HCT116 (cell line): ENCODE measurements at regions not wholly inside any gene's neighbourhood (a gene's known extent, or its start where the extent isn't known, plus 50 kb on each side); places are given as distances from the start of the nearest gene placed in this dataset.

ENCODE experiments used
- ATAC-seq: fragments of 200-7000 bp; cut with Tn5 transposase; 2 replicates; pipeline ENCODE4 v1.9.1; 2020; ENCODE audit warnings: mild to moderate bottlenecking, moderate library complexity
- BruUV-seq: library from RNA; stranded (reverse); fragments of 400-500 nt; replicated peaks from 2 replicates; lab custom pipeline; 2021; lab: Mats Ljungman, UMichigan
- CTCF ChIA-PET: fragments of 300-600 bp; sonication (Branson Sonifier 250); formaldehyde crosslinking; loops from one replicate; lab custom pipeline; 2021; ENCODE audit warnings: antibody characterized with exemption; lab: Charles Lee
- POLR2A ChIA-PET: fragments of 300-600, 350-600 bp; sonication (Branson Sonifier 250); formaldehyde crosslinking; loops from one replicate; lab custom pipeline; 2021; ENCODE audit warnings: antibody characterized with exemption; lab: Charles Lee
- RAD21 ChIA-PET, 2 experiments: fragments of 300-600 bp; sonication (Branson Sonifier 250); formaldehyde crosslinking; loops; one replicate each; lab custom pipeline; 2023; ENCODE audit warnings: low total read pairs in 2 of 2; ENCODE audit not compliant: uncharacterized antibody in 2 of 2, unreplicated experiment in 2 of 2, low non-redundant PET in 1 of 2; lab: Charles Lee
- DNase-seq: peaks from one replicate; pipeline ENCODE4 v3.0.0-alpha.2; 2010; ENCODE audit warnings: low read depth, low spot score
- H2AFZ ChIP-seq: fragments of 200-600 bp; shearing (Covaris generic), sonication (generic); 2 replicates; pipeline ENCODE4 v1.6.1; 2017; ENCODE audit warnings: low read depth, mixed run types, mixed read lengths, antibody characterized with exemption, low read length; ENCODE audit not compliant: poor library complexity, severe bottlenecking
- H3K27ac ChIP-seq: 2 replicates; pipeline ENCODE4 v1.5.1; 2012; ENCODE audit warnings: low read depth, low read length
- H3K27me3 ChIP-seq: fragments of 200-600 bp; sonication (generic); 2 replicates; pipeline ENCODE4 v1.6.1; 2016; ENCODE audit warnings: mixed run types, low read length, mixed read lengths; ENCODE audit not compliant: insufficient read depth
- H3K36me3 ChIP-seq, 2 experiments: fragments of 200-500 bp in 1 of 2; fragments of 200-600 bp in 1 of 2; sonication (Bioruptor generic) in 1 of 2; sonication (generic) in 1 of 2; 2 replicates each; pipeline versions ENCODE4 v1.5.1 to v1.6.1; 2014 to 2016; ENCODE audit warnings: low read length in 2 of 2, inconsistent platforms in 1 of 2, mixed read lengths in 1 of 2, mixed run types in 1 of 2; ENCODE audit not compliant: insufficient read depth in 2 of 2, control insufficient read depth in 1 of 2
- H3K4me1 ChIP-seq, 2 experiments: fragments of 200-600 bp in 1 of 2; sonication (generic) in 1 of 2; 2 replicates each; pipeline versions ENCODE4 v1.5.1 to v1.6.1; 2012 to 2017; ENCODE audit warnings: low read length in 2 of 2, inconsistent platforms in 1 of 2, mild to moderate bottlenecking in 1 of 2, mixed read lengths in 1 of 2, mixed run types in 1 of 2, moderate library complexity in 1 of 2; ENCODE audit not compliant: insufficient read depth in 2 of 2, control insufficient read depth in 1 of 2
- H3K4me2 ChIP-seq: fragments of 200-600 bp; sonication (generic); 2 replicates; pipeline ENCODE4 v1.6.1; 2017; ENCODE audit warnings: mixed run types, low read length, mixed read lengths
- H3K4me3 ChIP-seq, 2 experiments: fragments of 200-600 bp in 1 of 2; sonication (generic) in 1 of 2; replicated peaks in 1 of 2; 2 replicates each; pipeline ENCODE4 v1.5.1; 2011 to 2016; ENCODE audit warnings: low read length in 2 of 2, control low read depth in 1 of 2, low read depth in 1 of 2, mild to moderate bottlenecking in 1 of 2, mixed read lengths in 1 of 2, mixed run types in 1 of 2
- H3K79me2 ChIP-seq: fragments of 200-600 bp; sonication (generic); 2 replicates; pipeline ENCODE4 v1.6.1; 2017; ENCODE audit warnings: mild to moderate bottlenecking, mixed run types, low read length, moderate library complexity, mixed read lengths; ENCODE audit not compliant: insufficient read depth
- H3K9ac ChIP-seq: fragments of 200-600 bp; sonication (generic); 2 replicates; pipeline ENCODE4 v1.6.1; 2016; ENCODE audit warnings: low read length, mixed read lengths
- H3K9me2 ChIP-seq: fragments of 200-600 bp; sonication (generic), shearing (Covaris generic); 2 replicates; pipeline ENCODE4 v1.6.1; 2017; ENCODE audit warnings: mixed run types, mild to moderate bottlenecking, moderate library complexity; ENCODE audit not compliant: insufficient read depth
- H3K9me3 ChIP-seq, 2 experiments: fragments of 200-500 bp in 1 of 2; fragments of 200-600 bp in 1 of 2; sonication (Bioruptor generic) in 1 of 2; sonication (generic) in 1 of 2; 2 replicates each; pipeline ENCODE4 v1.6.1; 2014 to 2017; ENCODE audit warnings: low read length in 2 of 2, mixed read lengths in 2 of 2, inconsistent platforms in 1 of 2, low read depth in 1 of 2, mild to moderate bottlenecking in 1 of 2, mixed run types in 1 of 2, moderate library complexity in 1 of 2; ENCODE audit not compliant: control insufficient read depth in 1 of 2, insufficient read depth in 1 of 2
- H4K20me1 ChIP-seq: fragments of 200-600 bp; sonication (generic), shearing (Covaris generic); 2 replicates; pipeline ENCODE4 v1.6.1; 2017; ENCODE audit warnings: mixed run types, mild to moderate bottlenecking, moderate library complexity; ENCODE audit not compliant: insufficient read depth
- EGR1 ChIP-seq: IDR thresholded peaks from 2 replicates; pipeline ENCODE4 v1.6.1; 2012; ENCODE audit warnings: low read depth
- ELF1 ChIP-seq: IDR thresholded peaks from 2 replicates; pipeline ENCODE4 v1.6.1; 2012; ENCODE audit warnings: low read depth, borderline replicate concordance
- EZH2 ChIP-seq: fragments of 200-600 bp; sonication (generic); IDR thresholded peaks from 2 replicates; pipeline ENCODE4 v1.6.1; 2017; ENCODE audit warnings: antibody characterized with exemption, mixed run types
- EZH2phosphoT487 ChIP-seq: fragments of 200-600 bp; IDR thresholded peaks from 2 replicates; pipeline ENCODE4 v1.6.1; 2018; ENCODE audit warnings: antibody characterized with exemption, borderline replicate concordance
- POLR2A ChIP-seq: IDR thresholded peaks from 2 replicates; pipeline ENCODE4 v1.7.0; 2011; ENCODE audit warnings: borderline replicate concordance; ENCODE audit not compliant: insufficient read depth, insufficient read length; ENCODE audit errors: extremely low read depth
- RAD21 ChIP-seq: IDR thresholded peaks from 2 replicates; pipeline ENCODE4 v1.6.1; 2012; ENCODE audit warnings: low read depth, mild to moderate bottlenecking
- REST ChIP-seq: IDR thresholded peaks from 2 replicates; pipeline ENCODE4 v1.6.1; 2012; ENCODE audit warnings: low read depth
- SP1 ChIP-seq: IDR thresholded peaks from 2 replicates; pipeline ENCODE4 v1.6.1; 2012; ENCODE audit warnings: low read depth
- SRF ChIP-seq: IDR thresholded peaks from 2 replicates; pipeline ENCODE4 v1.6.1; 2012; ENCODE audit warnings: low read depth
- TCF7L2 ChIP-seq: IDR thresholded peaks from 2 replicates; pipeline ENCODE4 v1.7.0; 2011; ENCODE audit warnings: borderline replicate concordance, inconsistent platforms; ENCODE audit not compliant: insufficient read depth, insufficient read length; ENCODE audit errors: extremely low read depth
- YY1 ChIP-seq: IDR thresholded peaks from 2 replicates; pipeline ENCODE4 v1.6.1; 2011; ENCODE audit warnings: low read length, low read depth, moderate library complexity, mild to moderate bottlenecking; ENCODE audit not compliant: insufficient replicate concordance; ENCODE audit errors: extremely low read depth
- ZBTB33 ChIP-seq: IDR thresholded peaks from 2 replicates; pipeline ENCODE4 v1.6.1; 2011; ENCODE audit warnings: mild to moderate bottlenecking, low read length, moderate library complexity; ENCODE audit not compliant: insufficient replicate concordance; ENCODE audit errors: extremely low read depth
- ZFX ChIP-seq: fragments of 450-650 bp; IDR thresholded peaks from 2 replicates; pipeline ENCODE4 v1.6.1; 2017
- ZNF274 ChIP-seq: fragments of 200-500 bp; sonication (Bioruptor generic); IDR thresholded peaks from 2 replicates; pipeline ENCODE4 v1.6.1; 2014; ENCODE audit warnings: mild to moderate bottlenecking, low read depth, low read length, inconsistent platforms
- intact Hi-C: fragments of 100-400 bp; cut with micrococcal nuclease; formaldehyde crosslinking; loops from 2 replicates; pipeline ENCODE4 v1.10.0; 2022
- TF ChIP-seq, protein P1 (sequence below): IDR thresholded peaks from 2 replicates; pipeline ENCODE4 v1.6.1; 2012
- TF ChIP-seq, protein P2 (sequence below), 3 experiments: fragments of 200-600 bp in 1 of 3; sonication (generic) in 1 of 3; IDR thresholded peaks in 2 of 3; conservative IDR thresholded peaks in 1 of 3; 2 replicates each; pipeline ENCODE4 v1.5.1; 2012 to 2017; ENCODE audit warnings: low read depth in 2 of 3, low read length in 2 of 3, antibody characterized with exemption in 1 of 3, borderline replicate concordance in 1 of 3, control low read depth in 1 of 3, mild to moderate bottlenecking in 1 of 3, mixed read lengths in 1 of 3, mixed run types in 1 of 3, moderate library complexity in 1 of 3; ENCODE audit not compliant: insufficient read depth in 1 of 3

GRCh38 chr3:197408177-197408957, 110.0 kb upstream of the DLG1 start:
- no peak overlapping the region for H2AFZ ChIP-seq
- H3K27me3 ChIP-seq: no peaks in the 10 kb centered on the region
- H4K20me1 ChIP-seq: no peaks in the 10 kb centered on the region
- H3K4me1 ChIP-seq: no peaks in the 10 kb centered on the region
- no peaks in the 10 kb centered on the region for H3K79me2 ChIP-seq
- no peak overlapping the region for H3K4me3 ChIP-seq
- ChIA-PET POLR2A (no interaction called here), CTCF (no interaction called here), RAD21 (no interaction called here)
- H3K9me2 ChIP-seq: no peaks in the 10 kb centered on the region
- BruUV-seq: no TSS peak
- DNase-seq (no peak), ATAC-seq (no peak)
- H3K9me3 ChIP-seq: no peaks in the 10 kb centered on the region; a peak in 1 of 4 replicates
- intact Hi-C loops: no loop called here
- H3K4me2 ChIP-seq: no peak overlapping the region
- TF ChIP-seq ZBTB33: no peak
- no peak for TF ChIP-seq EZH2phosphoT487
- TF ChIP-seq, protein P1, sequence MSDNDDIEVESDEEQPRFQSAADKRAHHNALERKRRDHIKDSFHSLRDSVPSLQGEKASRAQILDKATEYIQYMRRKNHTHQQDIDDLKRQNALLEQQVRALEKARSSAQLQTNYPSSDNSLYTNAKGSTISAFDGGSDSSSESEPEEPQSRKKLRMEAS: no peak
- no peak for TF ChIP-seq EGR1
- TF ChIP-seq RAD21: no peak
- TF ChIP-seq ZNF274: no peak
- no peak for TF ChIP-seq YY1
- no peak for TF ChIP-seq TCF7L2
- TF ChIP-seq POLR2A: no peak
- TF ChIP-seq REST: no peak
- TF ChIP-seq EZH2: no peak
- TF ChIP-seq, protein P2, sequence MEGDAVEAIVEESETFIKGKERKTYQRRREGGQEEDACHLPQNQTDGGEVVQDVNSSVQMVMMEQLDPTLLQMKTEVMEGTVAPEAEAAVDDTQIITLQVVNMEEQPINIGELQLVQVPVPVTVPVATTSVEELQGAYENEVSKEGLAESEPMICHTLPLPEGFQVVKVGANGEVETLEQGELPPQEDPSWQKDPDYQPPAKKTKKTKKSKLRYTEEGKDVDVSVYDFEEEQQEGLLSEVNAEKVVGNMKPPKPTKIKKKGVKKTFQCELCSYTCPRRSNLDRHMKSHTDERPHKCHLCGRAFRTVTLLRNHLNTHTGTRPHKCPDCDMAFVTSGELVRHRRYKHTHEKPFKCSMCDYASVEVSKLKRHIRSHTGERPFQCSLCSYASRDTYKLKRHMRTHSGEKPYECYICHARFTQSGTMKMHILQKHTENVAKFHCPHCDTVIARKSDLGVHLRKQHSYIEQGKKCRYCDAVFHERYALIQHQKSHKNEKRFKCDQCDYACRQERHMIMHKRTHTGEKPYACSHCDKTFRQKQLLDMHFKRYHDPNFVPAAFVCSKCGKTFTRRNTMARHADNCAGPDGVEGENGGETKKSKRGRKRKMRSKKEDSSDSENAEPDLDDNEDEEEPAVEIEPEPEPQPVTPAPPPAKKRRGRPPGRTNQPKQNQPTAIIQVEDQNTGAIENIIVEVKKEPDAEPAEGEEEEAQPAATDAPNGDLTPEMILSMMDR (IDR thresholded peaks at IDR 0.05 in 2 of 3, conservative IDR thresholded peaks at IDR 0.05 in 1 of 3; ENCODE audit: borderline replicate concordance in 1 of 3, insufficient read depth in 1 of 3, low read depth in 2 of 3, low read length in 2 of 3): no peak
- no peak for TF ChIP-seq SP1
- no peak for TF ChIP-seq ELF1
- no peak for TF ChIP-seq ZFX
- TF ChIP-seq SRF: no peak
- H3K27ac ChIP-seq: no peak overlapping the region
- H3K9ac ChIP-seq: no peak overlapping the region
- no peaks in the 10 kb centered on the region for H3K36me3 ChIP-seq
